K562 (cell line): ENCODE measurements at regions not wholly inside any gene's neighbourhood (a gene's known extent, or its start where the extent isn't known, plus 50 kb on each side); places are given as distances from the start of the nearest gene placed in this dataset.
A peak's percentile ranks its signal among the peaks of the same experiment; 100 is the strongest.

Source experiments
- CBFA2T3 ChIP-seq: fragments of 450-650 bp; IDR thresholded peaks from 2 replicates; pipeline ENCODE4 v1.6.1; 2017
- EP300 ChIP-seq: IDR thresholded peaks from 2 replicates; pipeline ENCODE4 v1.6.1; 2012; ENCODE audit warnings: low read length, improper control_type of control experiment
- KAT8 ChIP-seq: fragments of 450-650 bp; IDR thresholded peaks from 2 replicates; pipeline ENCODE4 v1.6.1; 2016; ENCODE audit warnings: low read depth, mild to moderate bottlenecking
- KDM2B ChIP-seq: fragments of 250-450 bp; sonication (Bioruptor Pico); IDR thresholded peaks from 2 replicates; pipeline ENCODE4 v1.8.0; 2021; ENCODE audit warnings: mild to moderate bottlenecking, moderate library complexity
- KLF6 ChIP-seq: fragments of 250-450 bp; sonication (Bioruptor Pico); IDR thresholded peaks from 2 replicates; pipeline ENCODE4 v1.4.0; 2020; ENCODE audit warnings: mild to moderate bottlenecking, moderate library complexity, borderline replicate concordance
- SMARCA5 ChIP-seq: fragments of 450-650 bp; IDR thresholded peaks from 2 replicates; pipeline ENCODE4 v1.6.1; 2016
- SNRNP70 ChIP-seq: fragments of 200-400 bp; formaldehyde crosslinking; optimal IDR thresholded peaks from 2 replicates; pipeline ENCODE3; 2017; ENCODE audit warnings: low read depth, low read length
- ZNF583 ChIP-seq: fragments of 250-450 bp; sonication (Bioruptor Pico); IDR thresholded peaks from 2 replicates; pipeline ENCODE4 v1.4.0; 2020
- ZZZ3 ChIP-seq: fragments of 450-650 bp; IDR thresholded peaks from 2 replicates; pipeline ENCODE4 v1.6.1; 2016; ENCODE audit warnings: antibody characterized with exemption, mild to moderate bottlenecking, moderate library complexity
- TF ChIP-seq, protein P1 (sequence below), 2 experiments: fragments of 450-650 bp; formaldehyde crosslinking in 1 of 2; IDR thresholded peaks; 2 replicates each; pipeline versions ENCODE4 v1.4.0 to v1.6.1; 2014 to 2020; ENCODE audit warnings: mild to moderate bottlenecking in 2 of 2, borderline replicate concordance in 1 of 2, low read depth in 1 of 2
- TF ChIP-seq, protein P2 (sequence below): sonication (generic); formaldehyde crosslinking; IDR thresholded peaks from 2 replicates; pipeline ENCODE4 v1.8.0; 2022; ENCODE audit warnings: mild to moderate bottlenecking, missing genetic modification reagents
- TF ChIP-seq, protein P3 (sequence below): IDR thresholded peaks from 3 replicates; pipeline ENCODE4 v1.6.1; 2011; ENCODE audit warnings: borderline replicate concordance, mild to moderate bottlenecking, moderate library complexity; ENCODE audit not compliant: insufficient read length; ENCODE audit errors: extremely low read depth

DNA sequence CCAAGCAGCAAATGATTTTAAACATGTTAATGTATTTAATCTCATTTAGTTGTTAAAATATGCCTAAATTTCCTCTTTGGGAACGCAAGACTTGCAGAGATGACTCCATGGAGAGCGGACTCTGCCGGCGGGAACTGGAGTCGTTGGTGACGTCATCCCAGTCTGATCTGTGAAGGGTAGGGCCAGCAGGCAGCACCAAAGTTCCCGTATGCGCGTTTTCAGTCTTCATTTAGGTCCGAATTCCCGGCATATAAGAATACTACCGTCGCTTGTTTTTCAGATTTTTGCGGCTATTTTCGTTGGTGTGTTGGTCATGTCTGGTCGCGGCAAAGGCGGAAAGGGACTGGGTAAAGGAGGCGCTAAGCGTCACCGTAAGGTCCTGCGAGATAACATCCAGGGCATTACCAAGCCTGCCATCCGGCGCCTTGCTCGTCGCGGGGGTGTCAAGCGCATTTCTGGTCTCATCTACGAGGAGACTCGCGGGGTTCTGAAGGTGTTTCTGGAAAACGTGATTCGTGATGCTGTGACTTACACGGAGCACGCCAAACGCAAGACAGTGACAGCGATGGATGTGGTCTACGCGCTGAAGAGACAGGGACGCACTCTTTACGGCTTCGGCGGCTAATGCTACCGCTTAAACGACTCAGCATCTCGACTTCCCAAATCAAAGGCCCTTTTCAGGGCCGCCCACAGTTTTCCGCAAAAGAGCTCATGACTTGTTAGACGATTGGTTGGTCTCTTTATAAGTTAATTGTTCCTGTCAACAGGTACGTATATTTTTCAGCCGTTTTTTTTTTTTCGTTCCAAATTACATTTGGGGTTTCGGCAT is 117.3 kb downstream of the HFE start (continued):
- TF ChIP-seq, protein P1, sequence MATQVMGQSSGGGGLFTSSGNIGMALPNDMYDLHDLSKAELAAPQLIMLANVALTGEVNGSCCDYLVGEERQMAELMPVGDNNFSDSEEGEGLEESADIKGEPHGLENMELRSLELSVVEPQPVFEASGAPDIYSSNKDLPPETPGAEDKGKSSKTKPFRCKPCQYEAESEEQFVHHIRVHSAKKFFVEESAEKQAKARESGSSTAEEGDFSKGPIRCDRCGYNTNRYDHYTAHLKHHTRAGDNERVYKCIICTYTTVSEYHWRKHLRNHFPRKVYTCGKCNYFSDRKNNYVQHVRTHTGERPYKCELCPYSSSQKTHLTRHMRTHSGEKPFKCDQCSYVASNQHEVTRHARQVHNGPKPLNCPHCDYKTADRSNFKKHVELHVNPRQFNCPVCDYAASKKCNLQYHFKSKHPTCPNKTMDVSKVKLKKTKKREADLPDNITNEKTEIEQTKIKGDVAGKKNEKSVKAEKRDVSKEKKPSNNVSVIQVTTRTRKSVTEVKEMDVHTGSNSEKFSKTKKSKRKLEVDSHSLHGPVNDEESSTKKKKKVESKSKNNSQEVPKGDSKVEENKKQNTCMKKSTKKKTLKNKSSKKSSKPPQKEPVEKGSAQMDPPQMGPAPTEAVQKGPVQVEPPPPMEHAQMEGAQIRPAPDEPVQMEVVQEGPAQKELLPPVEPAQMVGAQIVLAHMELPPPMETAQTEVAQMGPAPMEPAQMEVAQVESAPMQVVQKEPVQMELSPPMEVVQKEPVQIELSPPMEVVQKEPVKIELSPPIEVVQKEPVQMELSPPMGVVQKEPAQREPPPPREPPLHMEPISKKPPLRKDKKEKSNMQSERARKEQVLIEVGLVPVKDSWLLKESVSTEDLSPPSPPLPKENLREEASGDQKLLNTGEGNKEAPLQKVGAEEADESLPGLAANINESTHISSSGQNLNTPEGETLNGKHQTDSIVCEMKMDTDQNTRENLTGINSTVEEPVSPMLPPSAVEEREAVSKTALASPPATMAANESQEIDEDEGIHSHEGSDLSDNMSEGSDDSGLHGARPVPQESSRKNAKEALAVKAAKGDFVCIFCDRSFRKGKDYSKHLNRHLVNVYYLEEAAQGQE (IDR thresholded peaks at IDR 0.05; ENCODE audit: borderline replicate concordance) = peak; percentile 99
- TF ChIP-seq, protein P1 (CRISPR knock-in tag; IDR thresholded peaks at IDR 0.05; ENCODE audit: low read depth) = peak; percentile 29; the same call in 1 of the 2 replicates
- TF ChIP-seq CBFA2T3 (peak; percentile 75), SMARCA5 (no peak), ZNF583 (0 out of 2 replicates have a peak, but pooled peaks have one; percentile 22), KDM2B (CRISPR knock-in tag) (peak; percentile 23), KLF6 (CRISPR knock-in tag) (no peak), ZZZ3 (peak; percentile 76), EP300 (peak; percentile 95), KAT8 (no peak), SNRNP70 (peak; percentile 99)
- TF ChIP-seq, protein P2, sequence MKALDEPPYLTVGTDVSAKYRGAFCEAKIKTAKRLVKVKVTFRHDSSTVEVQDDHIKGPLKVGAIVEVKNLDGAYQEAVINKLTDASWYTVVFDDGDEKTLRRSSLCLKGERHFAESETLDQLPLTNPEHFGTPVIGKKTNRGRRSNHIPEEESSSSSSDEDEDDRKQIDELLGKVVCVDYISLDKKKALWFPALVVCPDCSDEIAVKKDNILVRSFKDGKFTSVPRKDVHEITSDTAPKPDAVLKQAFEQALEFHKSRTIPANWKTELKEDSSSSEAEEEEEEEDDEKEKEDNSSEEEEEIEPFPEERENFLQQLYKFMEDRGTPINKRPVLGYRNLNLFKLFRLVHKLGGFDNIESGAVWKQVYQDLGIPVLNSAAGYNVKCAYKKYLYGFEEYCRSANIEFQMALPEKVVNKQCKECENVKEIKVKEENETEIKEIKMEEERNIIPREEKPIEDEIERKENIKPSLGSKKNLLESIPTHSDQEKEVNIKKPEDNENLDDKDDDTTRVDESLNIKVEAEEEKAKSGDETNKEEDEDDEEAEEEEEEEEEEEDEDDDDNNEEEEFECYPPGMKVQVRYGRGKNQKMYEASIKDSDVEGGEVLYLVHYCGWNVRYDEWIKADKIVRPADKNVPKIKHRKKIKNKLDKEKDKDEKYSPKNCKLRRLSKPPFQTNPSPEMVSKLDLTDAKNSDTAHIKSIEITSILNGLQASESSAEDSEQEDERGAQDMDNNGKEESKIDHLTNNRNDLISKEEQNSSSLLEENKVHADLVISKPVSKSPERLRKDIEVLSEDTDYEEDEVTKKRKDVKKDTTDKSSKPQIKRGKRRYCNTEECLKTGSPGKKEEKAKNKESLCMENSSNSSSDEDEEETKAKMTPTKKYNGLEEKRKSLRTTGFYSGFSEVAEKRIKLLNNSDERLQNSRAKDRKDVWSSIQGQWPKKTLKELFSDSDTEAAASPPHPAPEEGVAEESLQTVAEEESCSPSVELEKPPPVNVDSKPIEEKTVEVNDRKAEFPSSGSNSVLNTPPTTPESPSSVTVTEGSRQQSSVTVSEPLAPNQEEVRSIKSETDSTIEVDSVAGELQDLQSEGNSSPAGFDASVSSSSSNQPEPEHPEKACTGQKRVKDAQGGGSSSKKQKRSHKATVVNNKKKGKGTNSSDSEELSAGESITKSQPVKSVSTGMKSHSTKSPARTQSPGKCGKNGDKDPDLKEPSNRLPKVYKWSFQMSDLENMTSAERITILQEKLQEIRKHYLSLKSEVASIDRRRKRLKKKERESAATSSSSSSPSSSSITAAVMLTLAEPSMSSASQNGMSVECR (CRISPR knock-in tag) = peak; percentile 93
- TF ChIP-seq, protein P3, sequence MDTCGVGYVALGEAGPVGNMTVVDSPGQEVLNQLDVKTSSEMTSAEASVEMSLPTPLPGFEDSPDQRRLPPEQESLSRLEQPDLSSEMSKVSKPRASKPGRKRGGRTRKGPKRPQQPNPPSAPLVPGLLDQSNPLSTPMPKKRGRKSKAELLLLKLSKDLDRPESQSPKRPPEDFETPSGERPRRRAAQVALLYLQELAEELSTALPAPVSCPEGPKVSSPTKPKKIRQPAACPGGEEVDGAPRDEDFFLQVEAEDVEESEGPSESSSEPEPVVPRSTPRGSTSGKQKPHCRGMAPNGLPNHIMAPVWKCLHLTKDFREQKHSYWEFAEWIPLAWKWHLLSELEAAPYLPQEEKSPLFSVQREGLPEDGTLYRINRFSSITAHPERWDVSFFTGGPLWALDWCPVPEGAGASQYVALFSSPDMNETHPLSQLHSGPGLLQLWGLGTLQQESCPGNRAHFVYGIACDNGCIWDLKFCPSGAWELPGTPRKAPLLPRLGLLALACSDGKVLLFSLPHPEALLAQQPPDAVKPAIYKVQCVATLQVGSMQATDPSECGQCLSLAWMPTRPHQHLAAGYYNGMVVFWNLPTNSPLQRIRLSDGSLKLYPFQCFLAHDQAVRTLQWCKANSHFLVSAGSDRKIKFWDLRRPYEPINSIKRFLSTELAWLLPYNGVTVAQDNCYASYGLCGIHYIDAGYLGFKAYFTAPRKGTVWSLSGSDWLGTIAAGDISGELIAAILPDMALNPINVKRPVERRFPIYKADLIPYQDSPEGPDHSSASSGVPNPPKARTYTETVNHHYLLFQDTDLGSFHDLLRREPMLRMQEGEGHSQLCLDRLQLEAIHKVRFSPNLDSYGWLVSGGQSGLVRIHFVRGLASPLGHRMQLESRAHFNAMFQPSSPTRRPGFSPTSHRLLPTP = no peak
